ENCODE measurements at regions not wholly inside any gene's neighbourhood (a gene's known extent, or its start where the extent isn't known, plus 50 kb on each side); places are given as distances from the start of the nearest gene placed in this dataset.
A peak's percentile ranks its signal among the peaks of the same experiment; 100 is the strongest.
"Not testable (repeated sequence)": the region's sequence is repeated elsewhere in the genome, so short reads cannot be mapped to it uniquely, and the experiment has no call there.

DNA sequence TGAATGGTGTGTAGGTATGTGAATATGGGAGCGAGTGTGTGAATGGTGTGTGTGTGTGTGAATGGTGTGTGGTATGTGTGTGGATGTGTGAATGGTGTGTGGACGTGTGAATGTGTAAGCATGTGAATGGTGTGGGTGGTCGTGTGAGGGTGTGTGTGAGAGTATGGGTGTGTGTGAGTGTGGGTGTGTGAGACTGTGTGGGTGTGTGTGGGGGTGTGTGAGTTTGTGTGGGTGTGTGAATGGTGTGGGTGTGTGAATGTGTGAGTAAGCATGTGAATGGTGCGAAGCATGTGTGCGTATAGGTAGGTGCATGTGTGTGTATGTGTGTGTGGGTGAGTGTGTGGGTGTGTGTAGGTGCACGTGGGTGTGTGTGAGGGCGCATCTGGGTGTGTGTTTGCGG, 160.7 kb upstream of the COBL start:
- no peak for DNase-seq

DNA sequence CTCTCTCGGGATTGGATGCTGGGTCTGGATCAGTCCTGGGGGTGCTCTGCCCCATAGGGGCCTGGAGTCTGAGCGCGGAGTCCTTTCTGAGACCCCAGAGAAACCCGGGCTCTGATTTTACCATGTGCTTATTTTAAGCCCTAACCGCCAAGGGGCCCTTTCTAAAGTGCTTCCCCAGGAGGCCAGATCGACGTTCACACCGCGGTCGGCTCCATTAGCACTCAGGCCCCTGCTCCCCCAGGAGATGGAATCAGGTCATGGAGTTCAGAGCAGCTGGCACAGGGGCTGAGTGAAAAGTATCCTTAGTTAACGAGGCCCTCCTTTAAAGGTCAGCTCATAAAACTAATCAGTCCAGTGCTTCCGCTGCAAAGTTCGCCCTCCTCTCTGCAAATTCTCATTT, 159.4 kb upstream of the COBL start:
- DNase-seq = no peak

DNA sequence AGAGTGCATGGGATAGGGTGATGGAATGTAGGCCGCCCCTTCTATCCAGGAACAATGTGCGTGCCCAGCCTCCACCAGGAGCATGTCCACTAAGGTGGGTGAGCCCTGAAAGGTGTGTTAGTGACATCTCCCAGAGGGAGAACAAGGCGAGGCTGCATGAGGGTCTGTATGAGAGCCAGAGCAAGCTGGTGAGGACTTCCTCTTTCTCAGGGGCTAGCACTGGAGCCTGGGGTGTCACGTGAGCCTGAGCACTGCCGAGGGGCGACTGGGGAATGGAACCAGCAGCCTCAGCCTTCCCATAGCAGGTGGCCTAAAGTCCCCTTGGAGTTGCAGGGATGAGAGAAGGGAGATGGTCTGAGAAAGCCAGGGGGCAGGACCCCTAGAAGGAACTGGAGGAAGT, 156.3 kb upstream of the COBL start:
- DNase-seq = no peak

DNA sequence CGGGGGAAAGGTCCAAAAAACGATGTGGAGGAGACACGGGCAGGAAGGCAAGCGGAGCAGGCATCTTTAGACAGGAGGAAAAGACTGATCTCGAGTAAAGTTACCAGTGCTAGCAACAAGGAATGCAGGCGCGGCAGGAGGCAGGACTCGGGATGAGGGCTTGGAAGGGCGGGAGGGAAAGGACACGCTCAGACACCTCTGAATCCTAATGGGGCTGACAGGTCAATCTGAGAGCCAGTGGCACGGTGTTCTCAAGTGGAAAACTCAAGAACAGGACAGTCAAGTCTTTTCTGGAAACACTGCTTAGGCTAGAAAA, 155.3 kb upstream of the COBL start:
- no peak for DNase-seq

DNA sequence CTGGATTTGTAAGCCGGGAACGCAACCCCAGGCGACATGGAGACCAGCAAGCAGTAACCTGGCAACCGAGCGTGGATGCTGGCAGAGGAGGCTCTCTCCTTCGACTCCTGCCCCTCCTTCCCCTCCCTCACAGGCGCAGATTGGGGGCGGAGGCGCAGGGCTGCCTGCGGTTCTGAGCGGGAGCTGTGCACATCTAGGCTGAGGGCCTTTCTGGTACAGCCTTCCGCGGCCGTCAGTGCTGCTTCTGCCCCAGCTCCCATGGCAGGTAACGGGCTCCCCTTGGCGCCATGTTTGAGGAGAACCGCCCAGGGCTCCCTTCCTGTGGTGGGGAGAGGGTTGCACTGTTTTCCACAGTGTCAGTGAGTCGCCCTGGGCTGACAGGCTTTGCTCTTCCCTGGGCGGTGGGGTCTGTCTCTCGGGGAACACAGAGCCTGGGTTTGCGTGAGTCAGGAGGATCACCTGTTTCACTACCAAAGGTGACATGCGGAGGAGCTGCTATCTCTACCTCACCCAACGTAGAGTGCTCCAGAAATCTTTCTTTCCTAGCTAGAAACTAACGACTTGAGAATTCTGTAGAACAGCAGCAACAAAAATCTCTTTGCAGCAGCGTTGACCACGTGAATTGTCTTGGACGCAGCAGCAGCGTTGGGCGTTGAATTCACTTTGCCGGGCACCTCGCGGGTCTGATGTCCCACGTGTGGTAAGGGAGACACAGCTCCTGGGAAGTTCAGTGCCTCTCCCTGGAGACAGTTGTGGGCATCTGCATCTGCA, 154.8 kb upstream of the COBL start:
- no peak for DNase-seq

DNA sequence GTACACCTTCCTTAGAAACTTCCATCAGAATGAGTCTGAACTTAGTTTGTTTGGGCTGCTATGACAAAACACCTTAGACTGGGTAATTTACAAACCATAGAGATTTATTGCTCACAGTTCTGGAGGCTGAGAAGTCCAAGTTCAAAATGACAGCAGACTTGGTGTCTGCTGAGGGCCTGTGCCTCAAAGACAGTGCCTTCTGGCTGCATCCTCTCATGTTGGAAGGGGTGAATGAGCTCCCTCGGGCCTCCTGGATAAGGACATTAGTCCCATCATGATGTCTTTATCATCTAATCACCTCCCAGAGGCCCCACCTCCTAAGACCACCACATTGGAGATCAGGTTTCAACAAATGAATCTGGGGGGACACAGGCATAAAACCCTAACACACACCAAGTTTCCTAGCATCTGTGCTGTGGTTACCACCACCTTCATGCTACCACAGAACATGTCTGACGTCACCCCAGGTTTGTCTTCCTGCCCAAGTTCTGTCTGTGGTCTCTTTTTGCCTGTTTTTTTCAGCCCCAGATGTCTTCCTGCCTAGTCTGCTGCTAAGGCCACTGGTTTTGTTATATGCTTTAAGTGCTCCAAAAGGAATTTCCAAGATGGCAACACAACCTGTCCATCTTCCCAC, 150.9 kb upstream of the COBL start:
- DNase-seq = no peak

DNA sequence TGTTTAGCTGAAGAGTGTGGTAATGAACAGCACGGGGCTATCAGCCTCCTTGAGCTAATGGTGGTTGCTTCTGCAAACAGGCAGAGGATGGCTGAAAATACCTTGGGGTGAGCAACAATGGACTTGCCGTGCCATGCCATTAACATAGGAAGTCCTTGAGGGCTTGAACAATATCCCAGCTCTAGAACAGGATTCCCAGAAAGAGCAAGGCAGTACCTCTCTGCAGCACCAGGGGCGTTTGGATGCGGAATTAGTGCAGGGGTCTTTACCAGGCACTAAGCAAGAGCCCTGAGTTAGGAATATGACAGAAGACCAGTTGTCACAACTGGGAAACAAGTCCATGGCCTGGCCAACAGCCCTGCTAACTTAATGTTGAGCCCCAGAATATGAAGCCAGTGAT, 143.2 kb upstream of the COBL start:
- DNase-seq = no peak

DNA sequence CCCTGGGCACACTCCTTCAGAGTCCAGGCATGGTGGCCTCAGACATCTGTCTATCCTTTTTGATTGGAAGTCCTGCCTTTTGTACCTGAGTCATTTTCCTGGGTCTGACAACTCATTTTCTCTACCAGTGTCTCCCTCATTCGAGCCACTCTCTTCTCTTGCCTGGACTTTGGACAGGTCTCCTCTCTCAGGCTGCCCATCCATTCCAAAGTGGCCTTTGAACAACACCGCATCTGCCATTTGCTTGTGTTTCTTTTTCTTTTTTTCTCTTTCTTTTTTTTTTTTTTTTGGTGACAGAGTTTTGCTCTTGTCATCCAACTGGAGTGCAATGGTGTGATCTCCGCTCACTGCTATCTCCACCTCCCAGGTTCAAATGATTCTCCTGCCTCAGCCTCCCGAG, 142.1 kb upstream of the COBL start:
- no peak for DNase-seq

DNA sequence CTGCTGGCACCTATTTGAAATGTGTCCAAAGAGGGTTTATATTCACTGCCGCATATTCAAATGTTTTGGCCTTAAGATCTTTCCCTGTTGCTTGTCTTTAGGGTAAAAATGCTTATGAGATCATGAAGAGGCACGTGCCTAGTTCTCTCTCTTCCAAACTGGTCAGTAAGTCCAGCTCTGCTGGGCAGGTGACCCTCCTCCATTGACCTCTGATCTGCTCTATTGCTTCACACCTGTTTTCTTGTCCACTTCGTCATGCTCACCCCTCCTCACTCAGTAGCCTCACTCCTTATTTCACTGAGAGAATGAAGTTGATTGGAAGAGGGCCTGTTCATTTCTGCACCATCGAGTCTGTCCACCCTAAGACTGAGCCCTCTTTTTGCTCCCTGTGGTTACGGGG, 140.5 kb upstream of the COBL start:
- no peak for DNase-seq

DNA sequence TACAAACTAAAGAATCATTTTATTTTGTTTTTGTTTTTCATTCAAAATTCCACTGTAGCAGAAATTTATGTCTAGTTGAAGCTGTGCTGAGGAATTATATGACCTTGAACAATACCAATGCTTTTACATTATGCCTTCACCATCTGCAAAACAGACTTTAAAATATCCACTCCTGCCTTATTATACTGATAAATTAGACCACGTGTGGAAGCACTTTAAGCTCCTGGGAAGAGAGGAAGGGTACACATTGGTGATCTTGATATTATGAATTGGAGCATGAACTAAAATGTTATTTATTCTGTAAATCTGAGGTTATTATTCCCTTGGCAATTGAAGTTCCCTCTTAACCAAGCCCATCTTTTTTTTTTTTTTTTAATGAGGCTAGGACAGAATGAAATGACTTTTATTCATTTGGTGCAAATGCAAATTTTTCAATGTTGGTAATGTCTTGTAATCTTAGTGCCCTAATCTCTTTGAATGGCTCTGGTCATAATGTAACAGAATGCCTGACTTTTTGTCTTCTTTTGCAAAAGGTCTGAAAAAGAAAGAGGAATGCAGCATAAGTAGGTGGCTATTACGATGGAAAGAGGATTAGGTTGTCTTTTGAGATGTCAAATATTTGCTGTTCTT, 139.9 kb upstream of the COBL start:
- no peak for DNase-seq

DNA sequence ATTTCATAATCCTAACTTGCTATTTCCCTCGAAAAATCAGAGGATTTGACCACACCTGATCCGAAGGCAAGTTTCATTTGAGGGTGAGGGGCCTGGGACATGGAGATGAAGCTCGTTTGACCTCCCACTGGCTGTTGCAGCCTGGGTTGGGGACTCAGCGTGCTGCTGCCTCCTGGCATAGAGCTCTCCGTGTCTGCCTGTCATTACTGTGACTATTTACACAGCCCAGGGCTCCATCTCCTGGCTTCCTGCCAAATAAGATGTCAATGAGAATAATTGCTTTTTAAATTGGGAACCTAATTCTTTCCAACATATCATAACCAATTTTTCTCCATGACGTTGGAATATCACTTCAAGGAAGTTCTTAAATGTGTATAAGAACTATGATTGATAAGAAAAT, 139.3 kb upstream of the COBL start:
- DNase-seq = no peak

DNA sequence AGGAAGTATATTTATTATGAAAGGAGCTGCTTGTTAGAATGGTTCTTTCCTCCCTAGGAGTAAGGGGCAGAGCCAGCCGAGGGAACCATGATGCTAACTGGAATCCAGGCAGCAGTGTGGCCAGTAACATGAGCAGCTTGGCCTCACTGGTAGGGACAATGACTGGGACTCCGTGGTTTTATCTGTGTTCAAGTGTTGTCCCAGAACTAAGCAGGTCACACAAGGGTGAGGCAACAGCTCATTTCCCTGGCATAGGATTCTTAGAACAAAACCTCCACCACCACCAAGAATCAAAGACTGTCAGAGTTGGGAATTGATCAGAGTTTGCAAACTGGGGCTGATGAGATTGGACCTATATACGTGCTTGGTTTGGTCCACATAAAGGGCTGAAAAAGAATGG, 138.9 kb upstream of the COBL start:
- DNase-seq = no peak

DNA sequence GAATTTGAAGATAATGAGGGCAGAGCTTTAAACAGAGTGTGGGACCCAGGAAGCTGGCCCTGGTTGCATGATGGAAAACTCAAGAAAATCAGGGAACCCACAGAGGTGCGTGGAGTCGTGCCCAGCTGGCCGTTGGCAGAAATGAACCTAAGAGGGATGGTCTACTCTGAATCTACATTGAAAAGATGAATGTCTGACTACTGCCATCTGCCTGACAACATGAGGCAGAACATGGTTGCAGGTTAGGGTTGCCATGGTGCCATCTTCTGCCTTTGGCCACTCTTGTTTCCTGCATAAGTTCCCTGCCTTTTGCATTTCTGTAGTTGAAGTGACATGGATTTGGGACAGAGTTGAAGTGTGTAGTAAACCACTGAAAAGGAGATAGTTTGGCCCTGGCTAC, 138.5 kb upstream of the COBL start:
- no peak for DNase-seq

DNA sequence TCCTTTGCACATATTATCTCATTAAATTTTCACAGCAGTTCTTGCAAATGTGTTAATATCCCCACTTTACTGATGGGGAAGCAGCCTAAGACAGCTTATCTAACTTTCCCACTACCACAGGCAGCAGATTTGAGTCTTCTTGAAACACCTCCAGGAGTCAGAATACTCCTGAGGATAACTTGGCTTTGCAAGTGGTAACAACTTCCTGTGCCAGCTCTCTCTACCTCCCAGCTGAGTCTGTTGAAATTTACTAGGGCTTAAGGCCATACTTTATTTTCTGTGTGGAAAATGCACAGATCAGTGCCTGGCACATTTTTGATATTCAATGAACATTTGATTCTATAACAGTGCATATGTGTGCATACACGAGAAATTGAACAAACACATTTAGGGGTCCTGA, 136.1 kb upstream of the COBL start:
- DNase-seq = no peak

DNA sequence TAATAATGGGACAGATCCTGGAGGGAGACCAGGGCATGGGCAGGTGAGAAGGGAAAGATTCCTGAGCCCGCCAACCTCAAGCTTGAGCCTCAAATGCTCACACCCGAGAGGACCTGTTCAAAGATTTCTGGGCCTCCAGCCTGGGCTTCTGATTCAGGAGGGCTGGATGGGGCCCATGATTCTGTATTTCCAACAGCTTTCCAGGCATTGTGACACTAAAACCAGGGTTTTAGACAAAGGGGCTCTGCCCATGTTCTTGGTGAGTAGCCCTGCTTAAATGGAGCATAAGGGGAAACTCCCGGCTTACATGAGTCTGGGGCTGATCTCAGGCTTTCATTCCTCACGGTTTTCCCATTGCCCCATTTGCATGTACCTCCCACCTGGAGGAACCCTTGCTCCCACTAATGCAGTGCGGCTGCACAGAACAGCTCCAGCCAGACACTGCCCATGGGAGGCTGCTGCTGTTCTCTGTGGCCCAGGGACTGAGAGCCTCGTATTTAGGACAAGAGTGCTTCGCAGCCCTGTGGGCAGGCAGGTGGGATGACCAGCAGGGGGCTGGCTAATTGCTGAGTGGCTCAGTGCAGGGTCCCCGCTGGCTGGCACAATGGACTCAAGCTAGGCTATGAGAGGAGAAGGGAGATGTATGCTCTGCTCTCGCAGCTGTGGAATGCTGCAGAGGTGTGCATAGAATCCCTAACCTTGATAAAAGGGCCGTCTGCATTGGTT, 135.3 kb upstream of the COBL start:
- no peak for DNase-seq

DNA sequence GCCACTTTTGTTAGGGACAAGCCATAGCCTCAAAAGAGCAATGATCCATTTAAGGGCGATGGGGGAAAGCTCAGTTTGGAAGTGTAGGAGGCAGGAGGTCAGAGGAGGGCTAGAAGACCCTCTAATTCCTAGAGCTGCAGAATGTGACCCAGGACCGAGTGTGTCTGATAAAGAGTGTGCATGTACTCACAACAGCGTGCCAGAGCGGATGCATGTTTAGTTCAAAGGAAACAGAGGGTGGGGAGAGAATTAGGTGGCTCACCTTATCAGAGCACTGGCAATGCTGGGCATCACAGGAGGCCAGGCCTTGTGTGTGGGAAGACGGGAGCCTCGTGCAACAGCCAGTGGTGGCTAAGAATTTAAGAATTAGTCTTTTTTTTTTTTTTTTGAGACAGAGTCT, 133.9 kb upstream of the COBL start:
- no peak for DNase-seq

DNA sequence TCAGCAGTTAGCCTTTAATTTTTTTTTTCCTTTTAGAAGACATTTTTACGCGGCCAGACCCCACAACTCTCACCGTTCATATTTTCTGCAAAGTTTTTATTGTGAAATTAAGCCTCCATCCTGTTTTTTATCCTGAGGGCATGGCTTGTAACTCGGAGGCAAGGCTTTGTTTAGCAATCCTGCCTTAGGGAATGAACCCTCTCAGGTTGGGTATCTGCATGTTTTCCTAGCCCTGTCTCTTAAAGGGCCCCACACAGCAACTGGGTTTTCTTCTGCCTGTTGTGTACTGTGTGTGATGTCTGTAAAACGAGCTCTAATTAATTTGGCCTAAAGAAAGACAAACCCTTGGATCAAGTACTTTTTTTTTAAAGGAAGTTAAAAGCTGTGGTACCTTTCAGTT, 130.2 kb upstream of the COBL start:
- no peak for DNase-seq

DNA sequence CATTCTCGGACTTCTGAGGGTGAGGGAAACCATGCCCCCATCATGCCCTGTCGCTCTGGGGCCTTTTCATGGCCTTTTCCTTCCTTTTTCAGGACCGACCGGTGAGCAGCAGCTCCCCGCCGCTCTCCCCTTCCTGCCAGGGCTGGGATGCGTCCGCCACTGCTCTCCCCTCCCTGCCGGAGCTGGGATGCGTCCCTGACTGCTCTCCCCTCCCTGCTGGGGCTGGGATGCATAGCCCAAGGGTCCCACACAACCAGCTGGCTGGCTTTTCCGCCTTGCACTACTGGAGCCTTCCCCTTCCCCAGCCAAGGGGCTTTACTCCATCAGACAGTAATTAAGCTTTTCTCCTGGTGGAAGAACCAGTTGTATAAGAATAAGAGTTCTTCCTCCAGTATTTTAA, 129.7 kb upstream of the COBL start:
- DNase-seq = no peak

DNA sequence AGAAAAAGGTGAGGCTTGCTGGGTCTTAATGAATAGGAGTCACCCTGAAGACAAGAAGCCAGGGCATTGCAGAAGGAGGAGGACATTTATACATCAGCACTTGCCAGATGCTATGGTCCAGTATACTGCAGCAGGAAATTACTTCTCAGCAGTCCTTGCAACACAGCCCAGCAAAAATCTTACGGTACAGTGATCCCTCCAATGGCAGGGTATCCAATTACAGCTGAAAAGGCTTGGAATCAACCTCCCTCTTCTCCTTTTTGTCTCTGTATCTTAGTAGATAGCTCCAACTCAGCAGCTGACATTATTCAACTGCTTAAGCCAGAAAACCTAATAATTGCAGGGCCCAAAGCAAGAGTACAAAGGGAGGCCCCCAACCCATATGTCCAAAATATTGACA, 128.3 kb upstream of the COBL start:
- DNase-seq = no peak

DNA sequence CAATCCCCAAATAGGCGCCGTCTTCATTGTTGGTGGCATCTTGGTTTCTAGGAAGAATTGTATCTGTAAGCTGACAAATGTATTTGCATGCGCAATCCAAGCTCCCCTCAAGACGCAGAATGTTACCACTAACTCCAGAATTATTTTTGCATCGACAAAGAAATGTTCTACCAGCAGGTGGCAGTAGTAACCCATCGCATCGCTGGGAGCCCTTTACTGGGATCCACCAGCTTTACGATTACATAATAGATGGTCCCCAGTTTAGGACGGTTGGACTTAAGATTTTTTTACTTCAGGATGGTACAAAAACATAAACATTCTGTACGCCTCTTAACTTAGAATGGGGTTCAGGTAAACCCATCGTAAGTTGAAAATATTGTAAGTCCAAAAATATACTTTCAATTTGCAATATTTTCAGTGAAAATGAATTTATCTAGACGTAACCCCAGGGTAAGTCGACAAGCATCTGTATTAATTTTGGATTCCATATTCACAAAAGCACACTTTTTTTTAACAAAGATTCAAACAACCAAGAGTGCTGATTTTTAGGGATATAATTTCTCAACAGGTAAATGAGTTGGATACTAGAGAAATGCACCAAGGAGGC, 114.0 kb upstream of the COBL start:
- peak; percentile 49 to 56 for DNase-seq

DNA sequence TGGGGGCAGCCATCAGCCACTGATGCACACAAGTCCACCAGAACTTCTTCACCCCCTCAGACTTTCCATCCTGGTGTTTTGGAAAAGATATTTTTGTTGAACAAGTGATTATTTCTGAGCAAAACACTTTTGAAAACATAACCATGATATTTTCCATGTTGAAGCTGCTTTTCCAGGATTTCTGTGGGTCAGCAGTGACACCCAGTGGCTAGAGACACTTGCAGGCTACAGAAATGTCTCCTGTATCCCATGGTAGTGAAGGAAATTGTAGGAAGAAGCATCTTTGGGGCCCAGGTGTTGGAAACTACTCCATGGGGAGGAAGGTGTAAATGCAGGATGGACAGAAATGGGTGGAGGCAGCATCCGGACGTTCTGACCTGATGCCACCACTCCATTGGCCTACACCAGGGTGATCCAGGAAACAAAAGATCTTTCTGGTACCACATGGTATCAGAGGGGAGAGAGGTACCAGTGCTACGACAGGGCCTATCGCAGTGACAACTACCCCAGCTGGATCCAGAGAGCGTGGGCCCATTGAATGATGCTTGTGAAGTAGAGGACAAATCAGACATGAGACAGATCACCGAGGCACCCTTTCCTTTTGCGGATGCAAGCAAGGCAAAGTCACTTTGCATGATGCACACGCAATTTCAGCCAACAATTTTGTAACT, 111.7 kb upstream of the COBL start:
- no peak for DNase-seq

DNA sequence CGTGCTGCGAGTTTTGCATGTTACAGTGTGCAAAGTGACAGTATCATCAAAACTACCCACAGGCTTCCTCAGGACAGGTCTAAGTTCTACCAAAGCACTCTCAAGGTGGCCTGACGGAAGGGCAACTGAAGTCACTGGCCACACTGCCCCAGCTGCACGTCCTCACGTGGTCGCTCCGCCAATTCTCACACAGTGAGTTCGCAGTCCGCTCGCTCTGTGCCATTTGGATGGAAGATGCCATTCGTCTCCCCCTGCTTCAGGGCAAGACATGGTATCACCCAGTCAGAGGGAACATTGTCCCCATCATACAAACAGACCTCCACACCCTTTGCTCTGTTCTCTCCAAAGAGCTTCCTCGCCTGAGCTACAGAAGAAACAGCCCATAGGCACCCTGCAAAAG, 109.6 kb upstream of the COBL start:
- no peak for DNase-seq

DNA sequence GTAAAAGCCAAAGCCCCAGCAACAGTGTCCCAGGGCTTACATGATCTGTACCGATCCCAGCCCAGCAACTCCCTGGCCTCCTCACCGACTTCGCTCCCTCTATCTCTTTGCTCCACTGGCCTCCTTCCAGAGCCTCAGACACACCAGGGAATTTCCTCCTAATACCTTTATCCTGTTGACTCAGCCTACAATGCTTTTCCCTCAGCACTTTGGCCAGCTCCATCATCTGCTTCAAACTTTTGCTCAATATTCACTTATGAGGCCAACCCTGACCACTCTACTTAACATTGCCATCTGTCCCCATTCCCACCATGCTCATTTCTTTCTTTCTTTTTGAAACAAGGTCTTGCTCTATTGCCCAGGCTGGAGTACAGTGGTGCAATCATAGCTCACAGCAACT, 93.3 kb upstream of the COBL start:
- not testable (repeated sequence) for DNase-seq
